ENCODE measurements at regions not wholly inside any gene's neighbourhood (a gene's known extent, or its start where the extent isn't known, plus 50 kb on each side); places are given as distances from the start of the nearest gene placed in this dataset.

DNA sequence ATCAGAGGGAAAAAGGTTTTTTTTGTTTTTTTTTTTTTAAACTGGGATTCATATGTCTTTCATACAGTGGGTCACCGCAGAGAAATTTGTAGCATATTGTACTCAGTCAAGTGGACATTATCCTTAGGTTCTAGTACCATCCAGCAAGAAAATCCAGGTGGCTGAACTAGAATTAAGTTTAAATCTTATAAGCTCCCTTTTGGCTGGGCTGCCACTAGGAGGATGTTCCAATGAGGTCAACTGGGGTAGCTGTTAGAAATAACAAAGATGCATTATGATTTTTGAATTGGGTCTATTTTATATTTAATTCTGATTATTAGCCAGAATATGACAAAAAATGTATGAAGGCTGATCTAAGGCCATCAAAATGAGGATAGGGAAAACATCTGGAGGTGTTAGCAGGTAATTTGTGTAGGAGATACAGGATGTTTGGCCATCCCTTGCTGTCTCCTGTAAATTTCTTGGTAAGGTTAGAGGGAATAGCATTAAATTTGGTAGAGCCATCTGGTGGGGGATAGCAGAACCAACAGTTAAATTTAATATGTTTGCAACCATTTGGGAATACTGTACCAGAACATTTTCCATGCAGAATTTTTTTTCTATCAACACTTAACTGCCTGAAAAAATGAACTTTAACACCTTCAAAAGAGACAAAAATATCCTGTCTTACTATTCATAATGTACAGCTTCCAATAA is 568.5 kb upstream of the B3GALT2 start:
- H3K4me1 Mint-ChIP-seq (ENCODE audit: low read depth): peaks cover 8% of the 10 kb centered on the region; the same call in 1 of the 2 replicates
- H3K9me3 Mint-ChIP-seq: peaks cover 5% of the 10 kb centered on the region
- H3K27ac Mint-ChIP-seq: no peak overlapping the region
- H3K36me3 Mint-ChIP-seq (ENCODE audit: low read depth): peaks cover 5% of the 10 kb centered on the region
- H3K27me3 Mint-ChIP-seq (ENCODE audit: insufficient read depth): no peaks in the 10 kb centered on the region
- DNase-seq: no peak
- peak; percentile 65 for TF ChIP-seq CTCF (IDR thresholded peaks at IDR 0.05)
- H3K4me3 Mint-ChIP-seq: no peak overlapping the region

DNA sequence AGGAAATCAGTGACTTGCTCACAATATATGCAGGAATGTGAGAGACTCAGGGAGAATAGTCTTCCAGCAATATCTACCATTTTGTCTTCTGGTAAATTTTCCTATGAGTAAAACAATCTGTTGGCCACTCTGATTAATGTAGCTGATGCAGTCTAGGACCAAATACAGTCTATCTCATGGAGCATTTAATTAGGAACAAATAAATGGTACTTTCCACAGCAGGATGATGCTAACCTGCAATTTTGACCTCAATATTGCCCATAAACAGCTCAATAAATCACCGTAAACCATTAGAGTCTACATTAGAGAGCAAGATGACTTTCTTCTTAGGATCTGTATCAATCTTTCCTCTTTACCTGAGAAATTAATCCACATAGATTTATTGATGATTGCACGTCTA is 567.7 kb upstream of the B3GALT2 start:
- H3K36me3 Mint-ChIP-seq (ENCODE audit: low read depth): peaks cover 5% of the 10 kb centered on the region

GRCh38 chr1:193753038-193753756 is 566.8 kb upstream of the B3GALT2 start:
- Mint-ChIP-seq H3K4me1 (ENCODE audit: low read depth) (peaks cover 8% of the 10 kb centered on the region; the same call in 1 of the 2 replicates), H3K36me3 (ENCODE audit: low read depth) (peaks cover 5% of the 10 kb centered on the region), H3K27ac (no peak overlapping the region), H3K4me3 (no peak overlapping the region), H3K27me3 (ENCODE audit: insufficient read depth) (no peaks in the 10 kb centered on the region), H3K9me3 (peaks cover 5% of the 10 kb centered on the region)
- no peak for TF ChIP-seq CTCF (IDR thresholded peaks at IDR 0.05)
- DNase-seq: no peak

More for the DNA sequence above, 567.7 kb upstream of the B3GALT2 start:
- Mint-ChIP-seq H3K27ac (no peak overlapping the region), H3K9me3 (peaks cover 5% of the 10 kb centered on the region), H3K4me3 (no peak overlapping the region), H3K27me3 (ENCODE audit: insufficient read depth) (no peaks in the 10 kb centered on the region), H3K4me1 (ENCODE audit: low read depth) (peaks cover 8% of the 10 kb centered on the region; the same call in 1 of the 2 replicates)
- TF ChIP-seq CTCF (IDR thresholded peaks at IDR 0.05): no peak
- DNase-seq: no peak

- no peak overlapping the region for H3K4me3 Mint-ChIP-seq
- H3K27me3 Mint-ChIP-seq (ENCODE audit: insufficient read depth): no peaks in the 10 kb centered on the region
- peaks cover 17% of the 10 kb centered on the region for H3K4me1 Mint-ChIP-seq (ENCODE audit: low read depth)
- H3K9me3 Mint-ChIP-seq: no peaks in the 10 kb centered on the region
- DNase-seq: no peak
- no peaks in the 10 kb centered on the region for H3K36me3 Mint-ChIP-seq (ENCODE audit: low read depth)
- TF ChIP-seq CTCF (IDR thresholded peaks at IDR 0.05): no peak
- H3K27ac Mint-ChIP-seq: no peak overlapping the region
Observed at GRCh38 chr1:193749868-193750267, 563.5 kb upstream of the B3GALT2 start.

GRCh38 chr1:193747579-193747978 is 561.2 kb upstream of the B3GALT2 start:
- no peak overlapping the region for H3K4me3 Mint-ChIP-seq
- no peak for TF ChIP-seq CTCF (IDR thresholded peaks at IDR 0.05)
- H3K27ac Mint-ChIP-seq: no peak overlapping the region
- H3K9me3 Mint-ChIP-seq: no peaks in the 10 kb centered on the region
- DNase-seq: peak; percentile 41
- H3K27me3 Mint-ChIP-seq (ENCODE audit: insufficient read depth): no peaks in the 10 kb centered on the region
- peaks cover 8% of the 10 kb centered on the region for H3K4me1 Mint-ChIP-seq (ENCODE audit: low read depth)
- H3K36me3 Mint-ChIP-seq (ENCODE audit: low read depth): no peaks in the 10 kb centered on the region
